ENCODE measurements at regions not wholly inside any gene's neighbourhood (a gene's known extent, or its start where the extent isn't known, plus 50 kb on each side); places are given as distances from the start of the nearest gene placed in this dataset.

- Histone ChIP-seq H3K27ac (ENCODE audit: low read depth, low read length) (no peak overlapping the region), H3K4me2 (ENCODE audit: low read length) (no peak overlapping the region), H3K4me3 (ENCODE audit: low read length) (no peak overlapping the region), H2BK15ac (replicated peaks; ENCODE audit: low read depth) (no peak overlapping the region), H3K79me2 (ENCODE audit: control insufficient read depth, insufficient read depth, low read length) (no peaks in the 10 kb centered on the region), H4K8ac (ENCODE audit: low read depth, low read length) (no peak overlapping the region), H2AK5ac (ENCODE audit: low read length) (no peak overlapping the region), H3K4ac (ENCODE audit: low read depth, low read length) (no peak overlapping the region), H2BK5ac (ENCODE audit: low read length) (no peak overlapping the region), H3K36me3 (ENCODE audit: control insufficient read depth, insufficient read depth, low read length) (no peaks in the 10 kb centered on the region), H3K79me1 (ENCODE audit: low read length) (no peaks in the 10 kb centered on the region), H3K4me1 (ENCODE audit: control insufficient read depth, low read depth, low read length) (peaks cover 2% of the 10 kb centered on the region), H3K18ac (ENCODE audit: low read length) (no peak overlapping the region), H3K56ac (ENCODE audit: low read length) (no peak overlapping the region), H3K23ac (ENCODE audit: low read length) (no peak overlapping the region), H3K9ac (ENCODE audit: low read length) (no peak overlapping the region), H3K27me3 (ENCODE audit: insufficient read depth, low read length, poor library complexity) (no peaks in the 10 kb centered on the region), H4K5ac (ENCODE audit: low read length) (no peak overlapping the region), H2BK120ac (ENCODE audit: low read depth, low read length) (no peak overlapping the region)
- WGBS (ENCODE audit: extremely low coverage, insufficient coverage, low lambda C conversion rate): no CpG with 5 or more reads among the region's 9 CpGs
- DNase-seq: no peak
These were observed 84.2 kb upstream of the CNKSR3 start for GRCh38 chr6:154594496-154595198.

- no peak overlapping the region for H3K27ac ChIP-seq (ENCODE audit: low read depth, low read length)
These were observed 85.1 kb upstream of the CNKSR3 start for GRCh38 chr6:154595538-154595937.

GRCh38 chr6:154596009-154596408 lies 85.5 kb upstream of the CNKSR3 start:
- no peak for DNase-seq
- H3K4me1 ChIP-seq (ENCODE audit: control insufficient read depth, low read depth, low read length): peaks cover 2% of the 10 kb centered on the region
- H2AK5ac ChIP-seq (ENCODE audit: low read length): no peak overlapping the region
- no peaks in the 10 kb centered on the region for H3K27me3 ChIP-seq (ENCODE audit: insufficient read depth, low read length, poor library complexity)
- no peak overlapping the region for H3K23ac ChIP-seq (ENCODE audit: low read length)
- H4K8ac ChIP-seq (ENCODE audit: low read depth, low read length): no peak overlapping the region
- no peak overlapping the region for H3K27ac ChIP-seq (ENCODE audit: low read depth, low read length)
- H3K4ac ChIP-seq (ENCODE audit: low read depth, low read length): no peak overlapping the region
- no peak overlapping the region for H2BK15ac ChIP-seq (replicated peaks; ENCODE audit: low read depth)
- no peak overlapping the region for H2BK120ac ChIP-seq (ENCODE audit: low read depth, low read length)
- H3K9ac ChIP-seq (ENCODE audit: low read length): no peak overlapping the region
- H3K18ac ChIP-seq (ENCODE audit: low read length): no peak overlapping the region
- no peaks in the 10 kb centered on the region for H3K79me1 ChIP-seq (ENCODE audit: low read length)
- no peak overlapping the region for H3K56ac ChIP-seq (ENCODE audit: low read length)
- no peak overlapping the region for H4K5ac ChIP-seq (ENCODE audit: low read length)
- no peaks in the 10 kb centered on the region for H3K36me3 ChIP-seq (ENCODE audit: control insufficient read depth, insufficient read depth, low read length)
- no peak overlapping the region for H3K4me3 ChIP-seq (ENCODE audit: low read length)
- H3K4me2 ChIP-seq (ENCODE audit: low read length): no peak overlapping the region
- H2BK5ac ChIP-seq (ENCODE audit: low read length): no peak overlapping the region
- no CpG with 5 or more reads among the region's 2 CpGs for WGBS (ENCODE audit: extremely low coverage, insufficient coverage, low lambda C conversion rate)
- no peaks in the 10 kb centered on the region for H3K79me2 ChIP-seq (ENCODE audit: control insufficient read depth, insufficient read depth, low read length)

More at GRCh38 chr6:154595538-154595937, 85.1 kb upstream of the CNKSR3 start:
- Histone ChIP-seq H3K4ac (ENCODE audit: low read depth, low read length) (no peak overlapping the region), H3K79me1 (ENCODE audit: low read length) (no peaks in the 10 kb centered on the region), H3K56ac (ENCODE audit: low read length) (no peak overlapping the region), H3K79me2 (ENCODE audit: control insufficient read depth, insufficient read depth, low read length) (no peaks in the 10 kb centered on the region), H3K4me3 (ENCODE audit: low read length) (no peak overlapping the region), H3K36me3 (ENCODE audit: control insufficient read depth, insufficient read depth, low read length) (no peaks in the 10 kb centered on the region), H3K4me2 (ENCODE audit: low read length) (no peak overlapping the region), H3K23ac (ENCODE audit: low read length) (no peak overlapping the region), H4K8ac (ENCODE audit: low read depth, low read length) (no peak overlapping the region), H3K27me3 (ENCODE audit: insufficient read depth, low read length, poor library complexity) (no peaks in the 10 kb centered on the region), H4K5ac (ENCODE audit: low read length) (no peak overlapping the region), H2BK15ac (replicated peaks; ENCODE audit: low read depth) (no peak overlapping the region), H2AK5ac (ENCODE audit: low read length) (no peak overlapping the region), H3K18ac (ENCODE audit: low read length) (no peak overlapping the region), H3K9ac (ENCODE audit: low read length) (no peak overlapping the region), H3K4me1 (ENCODE audit: control insufficient read depth, low read depth, low read length) (peaks cover 2% of the 10 kb centered on the region), H2BK120ac (ENCODE audit: low read depth, low read length) (no peak overlapping the region), H2BK5ac (ENCODE audit: low read length) (no peak overlapping the region)
- DNase-seq: no peak
- no CpG with 5 or more reads among the region's 1 CpG for WGBS (ENCODE audit: extremely low coverage, insufficient coverage, low lambda C conversion rate)

- H3K18ac ChIP-seq (ENCODE audit: low read length): no peak overlapping the region
- H3K4me1 ChIP-seq (ENCODE audit: control insufficient read depth, low read depth, low read length): peaks cover 2% of the 10 kb centered on the region
- H2BK15ac ChIP-seq (replicated peaks; ENCODE audit: low read depth): no peak overlapping the region
- no peaks in the 10 kb centered on the region for H3K79me2 ChIP-seq (ENCODE audit: control insufficient read depth, insufficient read depth, low read length)
- H2AK5ac ChIP-seq (ENCODE audit: low read length): no peak overlapping the region
- no peaks in the 10 kb centered on the region for H3K27me3 ChIP-seq (ENCODE audit: insufficient read depth, low read length, poor library complexity)
- no peak overlapping the region for H3K27ac ChIP-seq (ENCODE audit: low read depth, low read length)
- no CpG with 5 or more reads among the region's 2 CpGs for WGBS (ENCODE audit: extremely low coverage, insufficient coverage, low lambda C conversion rate)
- H4K5ac ChIP-seq (ENCODE audit: low read length): no peak overlapping the region
- H2BK5ac ChIP-seq (ENCODE audit: low read length): no peak overlapping the region
- no peak overlapping the region for H4K8ac ChIP-seq (ENCODE audit: low read depth, low read length)
- no peak overlapping the region for H2BK120ac ChIP-seq (ENCODE audit: low read depth, low read length)
- no peak overlapping the region for H3K56ac ChIP-seq (ENCODE audit: low read length)
- H3K36me3 ChIP-seq (ENCODE audit: control insufficient read depth, insufficient read depth, low read length): no peaks in the 10 kb centered on the region
- H3K79me1 ChIP-seq (ENCODE audit: low read length): no peaks in the 10 kb centered on the region
- H3K4me3 ChIP-seq (ENCODE audit: low read length): no peak overlapping the region
- no peak overlapping the region for H3K4me2 ChIP-seq (ENCODE audit: low read length)
- DNase-seq: no peak
- no peak overlapping the region for H3K9ac ChIP-seq (ENCODE audit: low read length)
- no peak overlapping the region for H3K4ac ChIP-seq (ENCODE audit: low read depth, low read length)
- no peak overlapping the region for H3K23ac ChIP-seq (ENCODE audit: low read length)
These were observed 86.2 kb upstream of the CNKSR3 start for GRCh38 chr6:154596701-154597100.

- no peaks in the 10 kb centered on the region for H3K79me1 ChIP-seq (ENCODE audit: low read length)
- H3K4me3 ChIP-seq (ENCODE audit: low read length): no peak overlapping the region
- no peak overlapping the region for H4K8ac ChIP-seq (ENCODE audit: low read depth, low read length)
- H3K27me3 ChIP-seq (ENCODE audit: insufficient read depth, low read length, poor library complexity): no peaks in the 10 kb centered on the region
- no peaks in the 10 kb centered on the region for H3K4me1 ChIP-seq (ENCODE audit: control insufficient read depth, low read depth, low read length)
- no peak overlapping the region for H3K4me2 ChIP-seq (ENCODE audit: low read length)
- H3K23ac ChIP-seq (ENCODE audit: low read length): no peak overlapping the region
- no peak overlapping the region for H4K5ac ChIP-seq (ENCODE audit: low read length)
- H3K56ac ChIP-seq (ENCODE audit: low read length): no peak overlapping the region
- WGBS (ENCODE audit: extremely low coverage, insufficient coverage, low lambda C conversion rate): no CpG with 5 or more reads among the region's 6 CpGs
- H3K27ac ChIP-seq (ENCODE audit: low read depth, low read length): no peak overlapping the region
- no peak overlapping the region for H2AK5ac ChIP-seq (ENCODE audit: low read length)
- no peaks in the 10 kb centered on the region for H3K36me3 ChIP-seq (ENCODE audit: control insufficient read depth, insufficient read depth, low read length)
- DNase-seq: peak; percentile 56
- H3K4ac ChIP-seq (ENCODE audit: low read depth, low read length): no peak overlapping the region
- no peak overlapping the region for H2BK120ac ChIP-seq (ENCODE audit: low read depth, low read length)
- H3K79me2 ChIP-seq (ENCODE audit: control insufficient read depth, insufficient read depth, low read length): no peaks in the 10 kb centered on the region
- no peak overlapping the region for H2BK5ac ChIP-seq (ENCODE audit: low read length)
- H3K18ac ChIP-seq (ENCODE audit: low read length): no peak overlapping the region
- no peak overlapping the region for H2BK15ac ChIP-seq (replicated peaks; ENCODE audit: low read depth)
- H3K9ac ChIP-seq (ENCODE audit: low read length): no peak overlapping the region
These were observed 87.9 kb upstream of the CNKSR3 start for GRCh38 chr6:154598399-154598798.

GRCh38 chr6:154602296-154602695 lies 91.8 kb upstream of the CNKSR3 start:
- Histone ChIP-seq H3K9ac (ENCODE audit: low read length) (no peak overlapping the region), H3K79me1 (ENCODE audit: low read length) (no peaks in the 10 kb centered on the region), H3K79me2 (ENCODE audit: control insufficient read depth, insufficient read depth, low read length) (no peaks in the 10 kb centered on the region), H3K18ac (ENCODE audit: low read length) (no peak overlapping the region), H4K8ac (ENCODE audit: low read depth, low read length) (no peak overlapping the region), H3K4ac (ENCODE audit: low read depth, low read length) (no peak overlapping the region), H3K4me2 (ENCODE audit: low read length) (no peak overlapping the region), H3K36me3 (ENCODE audit: control insufficient read depth, insufficient read depth, low read length) (no peaks in the 10 kb centered on the region), H4K5ac (ENCODE audit: low read length) (no peak overlapping the region), H2BK5ac (ENCODE audit: low read length) (no peak overlapping the region), H3K27ac (ENCODE audit: low read depth, low read length) (no peak overlapping the region), H3K56ac (ENCODE audit: low read length) (no peak overlapping the region), H2BK15ac (replicated peaks; ENCODE audit: low read depth) (no peak overlapping the region), H3K27me3 (ENCODE audit: insufficient read depth, low read length, poor library complexity) (no peaks in the 10 kb centered on the region), H3K23ac (ENCODE audit: low read length) (no peak overlapping the region), H3K4me3 (ENCODE audit: low read length) (no peak overlapping the region), H2AK5ac (ENCODE audit: low read length) (no peak overlapping the region), H3K4me1 (ENCODE audit: control insufficient read depth, low read depth, low read length) (no peaks in the 10 kb centered on the region), H2BK120ac (ENCODE audit: low read depth, low read length) (no peak overlapping the region)
- no peak for DNase-seq
- WGBS (ENCODE audit: extremely low coverage, insufficient coverage, low lambda C conversion rate): no CpG with 5 or more reads among the region's 5 CpGs

Measured in mesendoderm (in vitro differentiated cells).